Activated gamma-delta T cell treated with Interleukin-2 at 50 U/mL for 16 hours (primary cell): ENCODE measurements at regions not wholly inside any gene's neighbourhood (a gene's known extent, or its start where the extent isn't known, plus 50 kb on each side); places are given as distances from the start of the nearest gene placed in this dataset.

ENCODE experiments used
- DNase-seq: peaks from one replicate; pipeline ENCODE4 v3.0.0-alpha.2; 2020

DNA sequence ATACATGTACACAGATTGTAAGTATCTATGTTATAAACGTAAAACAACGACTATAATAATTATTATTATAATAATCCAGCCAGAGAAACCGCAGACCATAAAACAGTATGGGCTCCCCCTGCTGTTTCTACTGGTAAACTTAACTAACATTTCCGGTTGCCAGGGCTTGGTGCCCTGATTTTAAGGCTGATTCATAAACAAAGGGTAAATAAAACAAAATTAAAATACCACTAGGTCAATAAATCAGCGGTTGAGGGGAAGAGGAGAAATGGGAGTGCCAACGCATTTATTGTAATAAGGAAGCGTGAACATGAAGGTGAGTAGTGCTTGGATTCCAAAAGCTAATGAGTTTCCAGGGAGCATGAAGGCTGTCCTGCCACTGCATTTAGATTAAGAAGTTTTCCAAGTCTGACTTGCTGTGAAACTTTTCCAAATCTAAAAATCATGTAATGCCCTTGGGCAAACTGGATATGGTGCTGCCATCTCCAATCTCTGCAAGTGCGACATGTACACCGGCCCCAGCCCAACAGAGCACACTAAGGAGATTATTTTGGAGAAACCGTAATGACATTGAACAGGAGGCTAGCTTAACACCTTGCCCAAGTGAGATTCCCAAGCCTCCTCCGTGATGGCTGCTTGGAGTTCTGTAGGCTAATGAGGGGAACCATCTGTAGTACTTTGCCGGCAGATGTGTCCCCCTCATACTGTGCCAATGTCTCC, 50.7 kb upstream of the HNRNPA3 start:
- no peak for DNase-seq
